ENCODE measurements at regions not wholly inside any gene's neighbourhood (a gene's known extent, or its start where the extent isn't known, plus 50 kb on each side); places are given as distances from the start of the nearest gene placed in this dataset.

DNA sequence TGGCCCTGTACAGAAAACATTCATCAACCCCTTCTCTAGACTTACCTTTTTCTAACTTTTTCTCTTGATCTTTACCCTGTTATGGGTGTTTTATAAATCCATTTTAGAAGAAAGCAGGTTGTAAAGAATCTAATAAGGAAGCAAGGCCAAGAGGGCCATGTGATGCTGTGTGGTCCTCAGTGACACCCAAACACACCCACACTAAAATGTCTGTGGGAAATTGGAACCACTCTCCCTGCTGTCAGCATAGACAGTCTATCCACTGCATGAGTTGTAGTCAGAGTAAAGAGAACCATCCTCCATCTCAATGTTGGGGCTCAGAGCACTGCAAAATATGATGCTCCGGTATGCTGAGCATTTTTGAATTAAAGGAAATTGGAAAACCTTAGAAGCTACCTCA is 235.5 kb downstream of the SKIDA1 start:
- TF ChIP-seq POLR2A (IDR thresholded peaks at IDR 0.05; ENCODE audit: low read depth, low read length) (no peak), POLR2AphosphoS5 (IDR thresholded peaks at IDR 0.05; ENCODE audit: low read depth, low read length) (no peak)
